HepG2 (cell line): ENCODE measurements at regions not wholly inside any gene's neighbourhood (a gene's known extent, or its start where the extent isn't known, plus 50 kb on each side); places are given as distances from the start of the nearest gene placed in this dataset.

Experiments
- ATAC-seq: fragments of 200-7000 bp; cut with Tn5 transposase; 3 replicates; pipeline ENCODE4 v1.9.1; 2020; ENCODE audit warnings: mild to moderate bottlenecking, moderate library complexity
- BruUV-seq: library from RNA; stranded (reverse); fragments of 400-500 nt; replicated peaks from 2 replicates; lab custom pipeline; 2021; lab: Mats Ljungman, UMichigan
- CTCF ChIA-PET: fragments of 300-600 bp; formaldehyde crosslinking; extraction: SDS; loops from one replicate; lab custom pipeline; 2021; ENCODE audit warnings: low total read pairs, inconsistent platforms, low intra/inter-chr PET ratio; lab: Yijun Ruan, JAX
- POLR2A ChIA-PET: fragments of 350-600 bp; sonication (Branson Sonifier 250); formaldehyde crosslinking; loops from one replicate; lab custom pipeline; 2020; ENCODE audit warnings: antibody characterized with exemption, inconsistent platforms; lab: Yijun Ruan, JAX
- DNase-seq: peaks from one replicate; pipeline ENCODE4 v3.0.0-alpha.2; 2015; ENCODE audit warnings: low spot score
- FAIRE-seq: peaks from 3 replicates; lab custom pipeline; 2011; peaks lifted over from hg19 to GRCh38; lab: Jason Lieb, UNC
- H2AFZ ChIP-seq: one replicate; pipeline ENCODE4 v1.6.1; 2011; ENCODE audit warnings: low read length, inconsistent platforms
- H3K27ac ChIP-seq: fragments of 300-600 bp; 3 replicates; pipeline ENCODE4 v1.8.0; 2011; ENCODE audit warnings: mixed run types, mild to moderate bottlenecking, mixed read lengths, low read length, inconsistent platforms; ENCODE audit not compliant: insufficient read depth; ENCODE audit errors: extremely low read length
- H3K27me3 ChIP-seq, 2 experiments: fragments of 200-600 bp in 1 of 2; 2 replicates in 1 of 2; 3 replicates in 1 of 2; pipeline versions ENCODE4 v1.6.0 to v1.8.0; 2011; ENCODE audit warnings: low read length in 2 of 2, mild to moderate bottlenecking in 2 of 2, moderate library complexity in 2 of 2, inconsistent platforms in 1 of 2; ENCODE audit not compliant: insufficient read depth in 2 of 2, control insufficient read depth in 1 of 2
- H3K36me3 ChIP-seq, 2 experiments: fragments of 200-600 bp in 1 of 2; replicated peaks in 1 of 2; 2 replicates in 1 of 2; 3 replicates in 1 of 2; pipeline versions ENCODE4 v1.5.1 to v1.8.0; 2011; ENCODE audit warnings: low read length in 2 of 2, inconsistent platforms in 1 of 2; ENCODE audit not compliant: insufficient read depth in 2 of 2, control insufficient read depth in 1 of 2
- H3K4me1 ChIP-seq: 2 replicates; pipeline ENCODE4 v1.5.1; 2012; ENCODE audit warnings: low read length, inconsistent platforms; ENCODE audit not compliant: insufficient read depth
- H3K4me2 ChIP-seq: 2 replicates; pipeline ENCODE4 v1.6.0; 2011; ENCODE audit warnings: low read depth, low read length, inconsistent platforms
- H3K4me3 ChIP-seq, 3 experiments: fragments of 200-600 bp in 1 of 3; sonication (generic), shearing (Covaris generic) in 1 of 3; replicated peaks in 1 of 3; 2 replicates each; pipeline ENCODE4 v1.5.1; 2011 to 2016; ENCODE audit warnings: low read length in 3 of 3, inconsistent platforms in 2 of 3, low read depth in 2 of 3, mild to moderate bottlenecking in 2 of 3, control low read depth in 1 of 3, mixed read lengths in 1 of 3; ENCODE audit not compliant: insufficient read depth in 1 of 3
- H3K79me2 ChIP-seq: one replicate; pipeline ENCODE4 v1.6.1; 2011; ENCODE audit warnings: low read length, inconsistent platforms; ENCODE audit not compliant: insufficient read depth
- H3K9ac ChIP-seq: 2 replicates; pipeline ENCODE4 v1.6.0; 2011; ENCODE audit warnings: mild to moderate bottlenecking, low read depth, low read length, inconsistent platforms; ENCODE audit not compliant: insufficient read depth
- H3K9me3 ChIP-seq: 2 replicates; pipeline ENCODE4 v1.5.1; 2012; ENCODE audit warnings: mild to moderate bottlenecking, low read length
- H4K20me1 ChIP-seq: 2 replicates; pipeline ENCODE4 v1.6.0; 2011; ENCODE audit warnings: inconsistent platforms, mild to moderate bottlenecking, low read length, moderate library complexity; ENCODE audit not compliant: insufficient read depth
- ATRX ChIP-seq: sonication (generic); formaldehyde crosslinking; IDR thresholded peaks from 2 replicates; pipeline ENCODE4 v1.4.0; 2020; ENCODE audit warnings: missing genetic modification reagents, borderline replicate concordance
- ELF3 ChIP-seq: IDR thresholded peaks from 2 replicates; pipeline ENCODE4 v1.6.1; 2016; ENCODE audit warnings: missing genetic modification reagents, missing compliant biosample characterization
- JDP2 ChIP-seq: sonication (generic); formaldehyde crosslinking; IDR thresholded peaks from 2 replicates; pipeline ENCODE4 v1.8.1; 2022; ENCODE audit warnings: missing genetic modification reagents, borderline replicate concordance
- KLF11 ChIP-seq: IDR thresholded peaks from 2 replicates; pipeline ENCODE4 v1.6.1; 2016; ENCODE audit warnings: missing compliant biosample characterization
- MED13 ChIP-seq: sonication (generic); formaldehyde crosslinking; IDR thresholded peaks from 2 replicates; pipeline ENCODE4 v1.5.0; 2020; ENCODE audit warnings: missing genetic modification reagents
- RELA ChIP-seq: sonication (generic); formaldehyde crosslinking; IDR thresholded peaks from 2 replicates; pipeline ENCODE4 v1.4.0; 2020; ENCODE audit warnings: missing genetic modification reagents
- REPIN1 ChIP-seq: sonication (generic); formaldehyde crosslinking; IDR thresholded peaks from 2 replicates; pipeline ENCODE4 v1.8.0; 2022; ENCODE audit warnings: missing genetic modification reagents, low read depth, mild to moderate bottlenecking, borderline replicate concordance
- TBL1XR1 ChIP-seq: fragments of 150-350 bp; IDR thresholded peaks from 2 replicates; pipeline ENCODE4 v1.6.1; 2014; ENCODE audit warnings: borderline replicate concordance, low read length; ENCODE audit not compliant: partially characterized antibody
- ZFP37 ChIP-seq: sonication (generic); formaldehyde crosslinking; IDR thresholded peaks from 2 replicates; pipeline ENCODE4 v1.4.0; 2020; ENCODE audit warnings: missing genetic modification reagents, borderline replicate concordance
- WGBS: methylation state at CpG from one replicate; pipeline ENCODE4 v1.1.6; 2017; ENCODE audit warnings: low lambda C conversion rate; 5-methylcytosine and 5-hydroxymethylcytosine counted together
- in situ Hi-C: cut with HindIII; loops from 2 replicates; pipeline ENCODE4 v1.10.0; 2017; ENCODE audit warnings: low pct_unique_long_range_greater_than_20kb; ENCODE audit not compliant: extremely low pct_ligation_motif_present
- intact Hi-C: fragments of 100-400 bp; cut with micrococcal nuclease; formaldehyde crosslinking; loops from one replicate; pipeline ENCODE4 v1.10.0; 2022; ENCODE audit not compliant: unreplicated experiment

DNA sequence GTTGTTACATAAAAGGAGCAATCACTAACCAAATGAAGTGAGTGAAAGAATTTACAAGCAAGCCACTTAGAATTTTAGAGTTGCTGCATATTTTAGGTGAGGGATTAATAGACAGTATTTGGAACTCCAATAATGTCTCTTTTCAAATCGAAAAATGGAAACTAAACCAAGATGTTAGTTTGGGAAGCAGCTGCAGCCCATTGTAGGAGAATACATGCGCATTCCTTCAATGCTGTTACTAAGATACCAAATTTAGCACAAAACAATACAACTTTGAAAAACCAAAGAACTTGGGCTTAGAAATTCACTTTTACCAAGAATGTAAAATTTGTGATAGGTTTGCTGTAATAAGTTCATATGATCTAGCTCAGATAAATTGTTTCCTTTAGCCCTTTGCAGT, 411.8 kb upstream of the CDH6 start:
- Histone ChIP-seq H3K27ac (no peak overlapping the region), H3K4me1 (no peaks in the 10 kb centered on the region), H3K27me3 (no peaks in the 10 kb centered on the region), H3K4me2 (no peak overlapping the region), H2AFZ (no peak overlapping the region), H3K79me2 (no peaks in the 10 kb centered on the region), H3K36me3 (no peaks in the 10 kb centered on the region), H3K4me3 (no peak overlapping the region), H4K20me1 (no peaks in the 10 kb centered on the region), H3K9ac (no peak overlapping the region), H3K9me3 (no peaks in the 10 kb centered on the region)
- WGBS = 50% methylated on average over 2 of the region's 2 CpGs
- intact Hi-C loops (no loop called here), in situ Hi-C loops (no loop called here)
- TF ChIP-seq ZFP37 (CRISPR knock-in tag) (no peak), REPIN1 (CRISPR knock-in tag) (no peak)
- no peak for FAIRE-seq
- no peak for DNase-seq
- ChIA-PET CTCF (no interaction called here), POLR2A (no interaction called here)
- ATAC-seq = no peak
- no TSS peak for BruUV-seq

DNA sequence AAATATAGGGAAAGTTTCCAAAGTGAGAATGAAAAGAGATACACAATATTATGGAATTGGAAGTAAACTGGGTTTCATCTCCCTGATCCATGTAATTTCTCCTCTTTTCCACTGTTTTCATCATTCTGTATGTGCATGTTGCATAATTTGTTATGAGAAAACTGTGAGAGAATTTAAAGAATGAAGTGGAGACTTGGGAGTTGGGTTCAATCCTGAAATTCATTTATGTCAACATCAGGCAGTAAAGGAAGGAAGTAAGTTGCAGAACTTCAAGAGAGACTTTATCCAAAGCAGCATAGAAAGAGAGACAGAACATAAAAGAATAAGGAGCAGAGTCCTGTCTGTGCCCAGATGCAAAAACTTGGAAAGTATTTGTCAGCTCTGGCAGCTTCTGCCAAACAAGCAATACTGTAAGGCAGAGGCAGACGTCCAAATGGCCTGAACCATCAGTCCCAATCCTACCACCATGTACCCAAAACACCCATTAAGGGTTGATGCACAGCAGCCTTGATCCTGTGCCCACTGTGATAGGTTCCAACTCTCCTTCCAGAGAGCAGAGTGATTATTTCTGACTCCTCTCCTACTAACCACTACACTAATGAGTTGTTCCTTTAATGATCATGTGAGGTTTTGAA, 425.3 kb upstream of the CDH6 start:
- BruUV-seq = no TSS peak
- intact Hi-C loops = no loop called here

More for the DNA sequence above, 425.3 kb upstream of the CDH6 start:
- no peaks in the 10 kb centered on the region for H3K27me3 ChIP-seq
- WGBS = 11% methylated on average over 1 of the region's 1 CpG
- TF ChIP-seq TBL1XR1 = no peak
- no peak for TF ChIP-seq RELA (CRISPR knock-in tag)
- TF ChIP-seq JDP2 (CRISPR knock-in tag) = no peak
- no peak for TF ChIP-seq MED13 (CRISPR knock-in tag)
- no peak for TF ChIP-seq KLF11 (CRISPR knock-in tag)
- no peak for TF ChIP-seq ELF3 (CRISPR knock-in tag)
- no peak for TF ChIP-seq ATRX (CRISPR knock-in tag)
- TF ChIP-seq, all 625 proteins: peak for 0
- FAIRE-seq (no peak), DNase-seq (no peak), ATAC-seq (no peak)
- Histone ChIP-seq H2AFZ (no peak overlapping the region), H3K9me3 (no peaks in the 10 kb centered on the region), H3K79me2 (no peaks in the 10 kb centered on the region), H3K4me3 (no peak overlapping the region), H3K36me3 (no peaks in the 10 kb centered on the region), H3K27ac (no peak overlapping the region), H3K9ac (no peak overlapping the region), H4K20me1 (no peaks in the 10 kb centered on the region), H3K4me1 (no peaks in the 10 kb centered on the region), H3K4me2 (no peak overlapping the region)
- ChIA-PET POLR2A (no interaction called here), CTCF (no interaction called here)
- in situ Hi-C loops = no loop called here
